ENCODE measurements at regions not wholly inside any gene's neighbourhood (a gene's known extent, or its start where the extent isn't known, plus 50 kb on each side); places are given as distances from the start of the nearest gene placed in this dataset.

- ChIA-PET CTCF (no interaction called here), POLR2A (no interaction called here)
- Histone ChIP-seq H3K27ac (ENCODE audit: extremely low read depth, low read depth, low read length) (no peak overlapping the region), H3K36me3 (ENCODE audit: control insufficient read depth in 2 of 2, insufficient read depth in 1 of 2, low read length in 2 of 2) (no peaks in the 10 kb centered on the region), H3K4me1 (ENCODE audit: control insufficient read depth, insufficient read depth, low read length) (peaks cover 12% of the 10 kb centered on the region), H3K4me3 (ENCODE audit: low read depth, low read length) (no peak overlapping the region), H3K9me3 (ENCODE audit: control insufficient read depth, insufficient read depth, low read depth, low read length) (no peaks in the 10 kb centered on the region)
- TF ChIP-seq, protein P1, sequence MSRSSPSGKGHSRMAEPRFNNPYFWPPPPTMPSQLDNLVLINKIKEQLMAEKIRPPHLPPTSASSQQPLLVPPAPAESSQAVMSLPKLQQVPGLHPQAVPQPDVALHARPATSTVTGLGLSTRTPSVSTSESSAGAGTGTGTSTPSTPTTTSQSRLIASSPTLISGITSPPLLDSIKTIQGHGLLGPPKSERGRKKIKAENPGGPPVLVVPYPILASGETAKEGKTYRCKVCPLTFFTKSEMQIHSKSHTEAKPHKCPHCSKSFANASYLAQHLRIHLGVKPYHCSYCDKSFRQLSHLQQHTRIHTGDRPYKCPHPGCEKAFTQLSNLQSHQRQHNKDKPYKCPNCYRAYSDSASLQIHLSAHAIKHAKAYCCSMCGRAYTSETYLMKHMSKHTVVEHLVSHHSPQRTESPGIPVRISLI (tag by site-specific recombination; IDR thresholded peaks at IDR 0.05) = no peak
- TF ChIP-seq MZF1 (tag by site-specific recombination; IDR thresholded peaks at IDR 0.05; ENCODE audit: borderline replicate concordance) (no peak), OVOL3 (tag by site-specific recombination; IDR thresholded peaks at IDR 0.05) (no peak), REST (tag by site-specific recombination; IDR thresholded peaks at IDR 0.05) (no peak), ZEB2 (tag by site-specific recombination; IDR thresholded peaks at IDR 0.05) (no peak), ZNF621 (tag by site-specific recombination; IDR thresholded peaks at IDR 0.05) (no peak), ZNF626 (tag by site-specific recombination; IDR thresholded peaks at IDR 0.05) (no peak), KLF17 (tag by site-specific recombination; IDR thresholded peaks at IDR 0.05) (no peak), GLI4 (tag by site-specific recombination; IDR thresholded peaks at IDR 0.05) (no peak), ZNF155 (tag by site-specific recombination; IDR thresholded peaks at IDR 0.05) (no peak), ZNF239 (tag by site-specific recombination; IDR thresholded peaks at IDR 0.05) (no peak), ZNF837 (tag by site-specific recombination; IDR thresholded peaks at IDR 0.05) (no peak), SETDB1 (IDR thresholded peaks at IDR 0.05; ENCODE audit: insufficient read length, low read length) (no peak), ZBTB44 (tag by site-specific recombination; IDR thresholded peaks at IDR 0.05) (no peak), ZNF501 (tag by site-specific recombination; IDR thresholded peaks at IDR 0.05) (no peak)
- TF ChIP-seq, protein P2, sequence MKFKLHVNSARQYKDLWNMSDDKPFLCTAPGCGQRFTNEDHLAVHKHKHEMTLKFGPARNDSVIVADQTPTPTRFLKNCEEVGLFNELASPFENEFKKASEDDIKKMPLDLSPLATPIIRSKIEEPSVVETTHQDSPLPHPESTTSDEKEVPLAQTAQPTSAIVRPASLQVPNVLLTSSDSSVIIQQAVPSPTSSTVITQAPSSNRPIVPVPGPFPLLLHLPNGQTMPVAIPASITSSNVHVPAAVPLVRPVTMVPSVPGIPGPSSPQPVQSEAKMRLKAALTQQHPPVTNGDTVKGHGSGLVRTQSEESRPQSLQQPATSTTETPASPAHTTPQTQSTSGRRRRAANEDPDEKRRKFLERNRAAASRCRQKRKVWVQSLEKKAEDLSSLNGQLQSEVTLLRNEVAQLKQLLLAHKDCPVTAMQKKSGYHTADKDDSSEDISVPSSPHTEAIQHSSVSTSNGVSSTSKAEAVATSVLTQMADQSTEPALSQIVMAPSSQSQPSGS (tag by site-specific recombination; IDR thresholded peaks at IDR 0.05; ENCODE audit: low read depth) = no peak
- TF ChIP-seq, protein P3, sequence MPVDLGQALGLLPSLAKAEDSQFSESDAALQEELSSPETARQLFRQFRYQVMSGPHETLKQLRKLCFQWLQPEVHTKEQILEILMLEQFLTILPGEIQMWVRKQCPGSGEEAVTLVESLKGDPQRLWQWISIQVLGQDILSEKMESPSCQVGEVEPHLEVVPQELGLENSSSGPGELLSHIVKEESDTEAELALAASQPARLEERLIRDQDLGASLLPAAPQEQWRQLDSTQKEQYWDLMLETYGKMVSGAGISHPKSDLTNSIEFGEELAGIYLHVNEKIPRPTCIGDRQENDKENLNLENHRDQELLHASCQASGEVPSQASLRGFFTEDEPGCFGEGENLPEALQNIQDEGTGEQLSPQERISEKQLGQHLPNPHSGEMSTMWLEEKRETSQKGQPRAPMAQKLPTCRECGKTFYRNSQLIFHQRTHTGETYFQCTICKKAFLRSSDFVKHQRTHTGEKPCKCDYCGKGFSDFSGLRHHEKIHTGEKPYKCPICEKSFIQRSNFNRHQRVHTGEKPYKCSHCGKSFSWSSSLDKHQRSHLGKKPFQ (tag by site-specific recombination; IDR thresholded peaks at IDR 0.05) = no peak
- TF ChIP-seq, protein P4, sequence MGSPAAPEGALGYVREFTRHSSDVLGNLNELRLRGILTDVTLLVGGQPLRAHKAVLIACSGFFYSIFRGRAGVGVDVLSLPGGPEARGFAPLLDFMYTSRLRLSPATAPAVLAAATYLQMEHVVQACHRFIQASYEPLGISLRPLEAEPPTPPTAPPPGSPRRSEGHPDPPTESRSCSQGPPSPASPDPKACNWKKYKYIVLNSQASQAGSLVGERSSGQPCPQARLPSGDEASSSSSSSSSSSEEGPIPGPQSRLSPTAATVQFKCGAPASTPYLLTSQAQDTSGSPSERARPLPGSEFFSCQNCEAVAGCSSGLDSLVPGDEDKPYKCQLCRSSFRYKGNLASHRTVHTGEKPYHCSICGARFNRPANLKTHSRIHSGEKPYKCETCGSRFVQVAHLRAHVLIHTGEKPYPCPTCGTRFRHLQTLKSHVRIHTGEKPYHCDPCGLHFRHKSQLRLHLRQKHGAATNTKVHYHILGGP (tag by site-specific recombination; IDR thresholded peaks at IDR 0.05) = no peak
- TF ChIP-seq, protein P5, sequence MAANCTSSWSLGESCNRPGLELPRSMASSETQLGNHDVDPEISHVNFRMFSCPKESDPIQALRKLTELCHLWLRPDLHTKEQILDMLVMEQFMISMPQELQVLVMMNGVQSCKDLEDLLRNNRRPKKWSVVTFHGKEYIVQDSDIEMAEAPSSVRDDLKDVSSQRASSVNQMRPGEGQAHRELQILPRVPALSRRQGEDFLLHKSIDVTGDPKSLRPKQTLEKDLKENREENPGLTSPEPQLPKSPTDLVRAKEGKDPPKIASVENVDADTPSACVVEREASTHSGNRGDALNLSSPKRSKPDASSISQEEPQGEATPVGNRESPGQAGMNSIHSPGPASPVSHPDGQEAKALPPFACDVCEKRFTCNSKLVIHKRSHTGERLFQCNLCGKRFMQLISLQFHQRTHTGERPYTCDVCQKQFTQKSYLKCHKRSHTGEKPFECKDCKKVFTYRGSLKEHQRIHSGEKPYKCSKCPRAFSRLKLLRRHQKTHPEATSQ (tag by site-specific recombination; IDR thresholded peaks at IDR 0.05) = no peak
Observed at GRCh38 chr13:31895691-31896090, 135.9 kb upstream of the FRY start.
